ENCODE measurements at regions not wholly inside any gene's neighbourhood (a gene's known extent, or its start where the extent isn't known, plus 50 kb on each side); places are given as distances from the start of the nearest gene placed in this dataset.

DNA sequence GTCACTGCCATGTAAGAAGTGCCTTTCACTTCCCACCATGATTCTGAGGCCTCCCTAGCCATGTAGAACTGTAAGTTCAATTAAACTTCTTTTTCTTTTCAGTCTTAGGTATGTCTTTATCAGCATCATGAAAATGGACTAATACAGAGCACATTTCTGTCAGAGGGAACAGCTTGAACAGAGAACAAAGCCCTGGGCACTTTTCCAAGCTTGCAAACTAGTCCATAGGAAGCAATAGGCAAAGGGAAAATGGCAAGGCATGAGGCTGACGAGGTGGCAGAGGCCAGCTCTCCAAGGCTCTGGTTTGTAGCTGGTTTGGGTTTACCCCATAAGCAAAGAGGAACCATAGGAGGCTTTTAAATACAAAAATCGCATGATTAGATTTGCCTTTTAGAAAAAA is 185.1 kb upstream of the HDDC2 start:
- Mint-ChIP-seq H3K9me3 (no peaks in the 10 kb centered on the region), H3K36me3 (ENCODE audit: low read depth) (no peaks in the 10 kb centered on the region), H3K4me3 (no peak overlapping the region), H3K27me3 (ENCODE audit: insufficient read depth, low read depth, poor library complexity) (peaks cover 3% of the 10 kb centered on the region), H3K4me1 (peaks cover 8% of the 10 kb centered on the region), H3K27ac (no peak overlapping the region)
- Histone ChIP-seq H2AFZ (no peak overlapping the region), H3K4me1 (ENCODE audit: insufficient read depth) (no peaks in the 10 kb centered on the region), H3F3A (replicated peaks; ENCODE audit: low read depth) (no peaks in the 10 kb centered on the region), H3K79me2 (replicated peaks; ENCODE audit: insufficient read depth) (no peaks in the 10 kb centered on the region), H3K4me3 (no peak overlapping the region), H3K27ac (ENCODE audit: low read depth) (no peak overlapping the region), H3K36me3 (ENCODE audit: insufficient read depth) (no peaks in the 10 kb centered on the region), H3K4me2 (no peak overlapping the region), H3K27me3 (ENCODE audit: insufficient read depth) (no peaks in the 10 kb centered on the region), H4K20me1 (replicated peaks; ENCODE audit: insufficient read depth) (no peaks in the 10 kb centered on the region), H3K9me2 (ENCODE audit: insufficient read depth) (no peaks in the 10 kb centered on the region)
- no peak for TF ChIP-seq ETS1 (IDR thresholded peaks at IDR 0.05)
- TF ChIP-seq POLR2AphosphoS5 (IDR thresholded peaks at IDR 0.05; ENCODE audit: low read depth) = no peak
- no peak for TF ChIP-seq ZNF114 (CRISPR knock-in tag; IDR thresholded peaks at IDR 0.05)
- TF ChIP-seq CREB1 (CRISPR knock-in tag; IDR thresholded peaks at IDR 0.05; ENCODE audit: low read depth) = no peak
- TF ChIP-seq, protein P1, sequence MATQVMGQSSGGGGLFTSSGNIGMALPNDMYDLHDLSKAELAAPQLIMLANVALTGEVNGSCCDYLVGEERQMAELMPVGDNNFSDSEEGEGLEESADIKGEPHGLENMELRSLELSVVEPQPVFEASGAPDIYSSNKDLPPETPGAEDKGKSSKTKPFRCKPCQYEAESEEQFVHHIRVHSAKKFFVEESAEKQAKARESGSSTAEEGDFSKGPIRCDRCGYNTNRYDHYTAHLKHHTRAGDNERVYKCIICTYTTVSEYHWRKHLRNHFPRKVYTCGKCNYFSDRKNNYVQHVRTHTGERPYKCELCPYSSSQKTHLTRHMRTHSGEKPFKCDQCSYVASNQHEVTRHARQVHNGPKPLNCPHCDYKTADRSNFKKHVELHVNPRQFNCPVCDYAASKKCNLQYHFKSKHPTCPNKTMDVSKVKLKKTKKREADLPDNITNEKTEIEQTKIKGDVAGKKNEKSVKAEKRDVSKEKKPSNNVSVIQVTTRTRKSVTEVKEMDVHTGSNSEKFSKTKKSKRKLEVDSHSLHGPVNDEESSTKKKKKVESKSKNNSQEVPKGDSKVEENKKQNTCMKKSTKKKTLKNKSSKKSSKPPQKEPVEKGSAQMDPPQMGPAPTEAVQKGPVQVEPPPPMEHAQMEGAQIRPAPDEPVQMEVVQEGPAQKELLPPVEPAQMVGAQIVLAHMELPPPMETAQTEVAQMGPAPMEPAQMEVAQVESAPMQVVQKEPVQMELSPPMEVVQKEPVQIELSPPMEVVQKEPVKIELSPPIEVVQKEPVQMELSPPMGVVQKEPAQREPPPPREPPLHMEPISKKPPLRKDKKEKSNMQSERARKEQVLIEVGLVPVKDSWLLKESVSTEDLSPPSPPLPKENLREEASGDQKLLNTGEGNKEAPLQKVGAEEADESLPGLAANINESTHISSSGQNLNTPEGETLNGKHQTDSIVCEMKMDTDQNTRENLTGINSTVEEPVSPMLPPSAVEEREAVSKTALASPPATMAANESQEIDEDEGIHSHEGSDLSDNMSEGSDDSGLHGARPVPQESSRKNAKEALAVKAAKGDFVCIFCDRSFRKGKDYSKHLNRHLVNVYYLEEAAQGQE (IDR thresholded peaks at IDR 0.05; ENCODE audit: unreplicated experiment) = no peak
- no peak for TF ChIP-seq STAT1 (IDR thresholded peaks at IDR 0.05; ENCODE audit: unreplicated experiment)
- no peak for TF ChIP-seq NANOG (IDR thresholded peaks at IDR 0.05; ENCODE audit: borderline replicate concordance)
- TF ChIP-seq EZH2phosphoT487 (IDR thresholded peaks at IDR 0.05; ENCODE audit: unreplicated experiment) = no peak
- no peak for TF ChIP-seq ZNF331 (CRISPR knock-in tag; IDR thresholded peaks at IDR 0.05; ENCODE audit: low read depth)
- TF ChIP-seq ZNF462 (CRISPR knock-in tag; IDR thresholded peaks at IDR 0.05) = no peak
- no peak for TF ChIP-seq JUNB (IDR thresholded peaks at IDR 0.05; ENCODE audit: unreplicated experiment)
- TF ChIP-seq, protein P2, sequence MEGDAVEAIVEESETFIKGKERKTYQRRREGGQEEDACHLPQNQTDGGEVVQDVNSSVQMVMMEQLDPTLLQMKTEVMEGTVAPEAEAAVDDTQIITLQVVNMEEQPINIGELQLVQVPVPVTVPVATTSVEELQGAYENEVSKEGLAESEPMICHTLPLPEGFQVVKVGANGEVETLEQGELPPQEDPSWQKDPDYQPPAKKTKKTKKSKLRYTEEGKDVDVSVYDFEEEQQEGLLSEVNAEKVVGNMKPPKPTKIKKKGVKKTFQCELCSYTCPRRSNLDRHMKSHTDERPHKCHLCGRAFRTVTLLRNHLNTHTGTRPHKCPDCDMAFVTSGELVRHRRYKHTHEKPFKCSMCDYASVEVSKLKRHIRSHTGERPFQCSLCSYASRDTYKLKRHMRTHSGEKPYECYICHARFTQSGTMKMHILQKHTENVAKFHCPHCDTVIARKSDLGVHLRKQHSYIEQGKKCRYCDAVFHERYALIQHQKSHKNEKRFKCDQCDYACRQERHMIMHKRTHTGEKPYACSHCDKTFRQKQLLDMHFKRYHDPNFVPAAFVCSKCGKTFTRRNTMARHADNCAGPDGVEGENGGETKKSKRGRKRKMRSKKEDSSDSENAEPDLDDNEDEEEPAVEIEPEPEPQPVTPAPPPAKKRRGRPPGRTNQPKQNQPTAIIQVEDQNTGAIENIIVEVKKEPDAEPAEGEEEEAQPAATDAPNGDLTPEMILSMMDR (conservative IDR thresholded peaks at IDR 0.05; ENCODE audit: low read depth in 2 of 2) = no peak
- TF ChIP-seq EZH2 (IDR thresholded peaks at IDR 0.05; ENCODE audit: low read depth, unreplicated experiment) = no peak
- ATAC-seq (no peak), DNase-seq (ENCODE audit: low spot score) (no peak)

Measured in GM23338 (cell line).